Upper lobe of left lung (tissue), 6 donors: ENCODE measurements at regions not wholly inside any gene's neighbourhood (a gene's known extent, or its start where the extent isn't known, plus 50 kb on each side); places are given as distances from the start of the nearest gene placed in this dataset.

Experiments used
- ATAC-seq, 2 donors: fragments of 200-7000 bp; cut with Tn5 transposase; one replicate each; pipeline ENCODE4 v1.9.1; 2022; ENCODE audit warnings: mild to moderate bottlenecking in 2 of 2, moderate library complexity in 2 of 2; ENCODE audit not compliant: low FRiP score in 2 of 2
- DNase-seq, 2 donors: peaks; one replicate each; pipeline ENCODE4 v3.0.0-alpha.2; 2019 to 2020
- H3K27ac ChIP-seq, 4 donors: fragments of 200-600 bp; sonication (generic); one replicate each; pipeline ENCODE4 v1.5.1; 2016 to 2019
- H3K27me3 ChIP-seq, 4 donors: fragments of 200-600 bp; sonication (generic); one replicate each; pipeline ENCODE4 v1.5.1; 2017 to 2019
- H3K36me3 ChIP-seq, 4 donors: fragments of 200-600 bp; sonication (generic); one replicate each; pipeline ENCODE4 v1.5.1; 2016 to 2019
- H3K4me1 ChIP-seq, 4 donors: fragments of 200-600 bp; sonication (generic); one replicate each; pipeline ENCODE4 v1.5.1; 2018 to 2019
- H3K4me3 ChIP-seq, 4 donors: fragments of 200-600 bp; sonication (generic); one replicate each; pipeline ENCODE4 v1.5.1; 2017 to 2019; ENCODE audit warnings: mild to moderate bottlenecking in 2 of 4, moderate library complexity in 1 of 4
- H3K9me3 ChIP-seq, 4 donors: fragments of 200-600 bp; sonication (generic); one replicate each; pipeline ENCODE4 v1.5.1; 2018 to 2019
- CTCF ChIP-seq, 6 experiments: fragments of 450-650 bp in 4 of 6; fragments of 200-600 bp in 2 of 6; sonication (generic) in 2 of 6; IDR thresholded peaks; one replicate each; pipeline ENCODE4 v1.5.1; 2016 to 2019; ENCODE audit warnings: antibody characterized with exemption in 6 of 6
- EP300 ChIP-seq, 4 donors: sonication (generic); formaldehyde crosslinking; IDR thresholded peaks; one replicate each; pipeline ENCODE4 v1.5.1; 2017; ENCODE audit warnings: antibody characterized with exemption in 4 of 4, control low read depth in 2 of 4
- POLR2A ChIP-seq, 4 donors: fragments of 450-650 bp; IDR thresholded peaks; one replicate each; pipeline ENCODE4 v1.5.1; 2016 to 2017; ENCODE audit warnings: antibody characterized with exemption in 4 of 4, mild to moderate bottlenecking in 2 of 4
- POLR2AphosphoS5 ChIP-seq, 2 donors: sonication (generic); formaldehyde crosslinking; IDR thresholded peaks; one replicate each; pipeline ENCODE4 v1.5.1; 2017; ENCODE audit warnings: antibody characterized with exemption in 2 of 2
- WGBS, 2 donors: methylation state at CpG; one replicate each; pipeline ENCODE4 v1.1.5; 2017 to 2018; 5-methylcytosine and 5-hydroxymethylcytosine counted together
- small RNA-seq, 4 donors: library from RNA; depleted of rRNA; stranded (forward); fragments of <200 nt; gene quantifications; one replicate each; pipeline ENCODE3, GENCODE V24; 2016
- donor health status: DM: no; HTN: no; CAD: no; lungs with moderate emphysema.
- donor health status: DM: no; HTN: yes; CAD: no; lungs with severe emphysema.

- ATAC-seq (no peak), DNase-seq (no peak)
- Histone ChIP-seq H3K27me3 (no peaks in the 10 kb centered on the region), H3K36me3 (no peaks in the 10 kb centered on the region), H3K9me3 (no peaks in the 10 kb centered on the region), H3K27ac (no peak overlapping the region), H3K4me3 (no peak overlapping the region), H3K4me1 (no peaks in the 10 kb centered on the region)
- TF ChIP-seq POLR2A (IDR thresholded peaks at IDR 0.05) = no peak
- no peak for TF ChIP-seq CTCF (IDR thresholded peaks at IDR 0.05)
- no peak for TF ChIP-seq EP300 (IDR thresholded peaks at IDR 0.05)
- TF ChIP-seq POLR2AphosphoS5 (IDR thresholded peaks at IDR 0.05) = no peak
- WGBS, 2 donors = 70 to 83% methylated on average over 1 of the region's 1 CpG
Observed at GRCh38 chr1:185368913-185369491, 52.0 kb upstream of the IVNS1ABP start.

GRCh38 chr1:185368313-185368855, 51.3 kb upstream of the IVNS1ABP start:
- 95 to 99% methylated on average over 3 of the region's 3 CpGs for WGBS, 2 donors
- TF ChIP-seq CTCF (IDR thresholded peaks at IDR 0.05) = no peak
- TF ChIP-seq POLR2AphosphoS5 (IDR thresholded peaks at IDR 0.05) = no peak
- TF ChIP-seq POLR2A (IDR thresholded peaks at IDR 0.05) = no peak
- no peak for TF ChIP-seq EP300 (IDR thresholded peaks at IDR 0.05)
- DNase-seq = no peak

DNA sequence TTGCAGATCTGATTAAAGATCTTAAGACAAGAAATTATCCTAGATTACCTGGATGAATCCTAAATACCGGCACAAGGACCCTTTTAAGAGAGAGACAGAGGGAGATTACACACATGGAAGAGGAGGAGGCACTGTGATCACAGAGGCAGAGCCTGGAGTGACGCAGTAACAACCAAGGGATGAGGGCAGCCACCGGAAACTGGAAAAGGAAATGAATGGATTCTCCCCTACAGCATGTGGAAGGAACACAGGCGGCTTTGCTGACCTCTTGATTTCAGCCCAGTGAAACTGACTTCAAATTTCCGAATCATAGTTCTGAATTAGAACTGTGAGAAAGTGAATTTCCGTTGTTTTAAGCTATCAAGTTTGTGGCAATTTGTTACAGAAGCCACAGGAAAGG, 50.2 kb upstream of the IVNS1ABP start:
- Histone ChIP-seq H3K4me3 (no peak overlapping the region), H3K9me3 (no peaks in the 10 kb centered on the region), H3K27me3 (no peaks in the 10 kb centered on the region), H3K27ac (no peak overlapping the region), H3K36me3 (no peaks in the 10 kb centered on the region), H3K4me1 (no peaks in the 10 kb centered on the region)
- no peak for TF ChIP-seq EP300 (IDR thresholded peaks at IDR 0.05)
- no peak for TF ChIP-seq CTCF (IDR thresholded peaks at IDR 0.05)
- TF ChIP-seq POLR2AphosphoS5 (IDR thresholded peaks at IDR 0.05) = no peak
- no peak for TF ChIP-seq POLR2A (IDR thresholded peaks at IDR 0.05)
- no peak for DNase-seq
- ATAC-seq = peak in 1 of 2 donors; percentile 57
- 78 to 79% methylated on average over 6 of the region's 6 CpGs for WGBS, 2 donors

More at GRCh38 chr1:185368313-185368855, 51.3 kb upstream of the IVNS1ABP start:
- ATAC-seq = no peak
- Histone ChIP-seq H3K27me3 (no peaks in the 10 kb centered on the region), H3K27ac (no peak overlapping the region), H3K4me3 (no peak overlapping the region), H3K4me1 (no peaks in the 10 kb centered on the region), H3K36me3 (no peaks in the 10 kb centered on the region), H3K9me3 (no peaks in the 10 kb centered on the region)

Small RNA genes lying in the stretch of these regions (small RNA-seq; reads per million reads assigned to genes)
- gene MCRIP2P2 (0 reads per million in 4 donors), gene RF00019 (0 reads per million in 4 donors), gene RNU7-183P (0 reads per million in 4 donors)
